ENCODE measurements at regions not wholly inside any gene's neighbourhood (a gene's known extent, or its start where the extent isn't known, plus 50 kb on each side); places are given as distances from the start of the nearest gene placed in this dataset.

GRCh38 chr5:166073901-166074581 lies 2217.4 kb upstream of the WWC1 start:
- TF ChIP-seq GABPA (IDR thresholded peaks at IDR 0.05 in 1 of 2, conservative IDR thresholded peaks at IDR 0.05 in 1 of 2) (no peak), YY1 (IDR thresholded peaks at IDR 0.05) (no peak), ATF3 (IDR thresholded peaks at IDR 0.05) (no peak), FOXA2 (IDR thresholded peaks at IDR 0.05) (no peak), REST (IDR thresholded peaks at IDR 0.05) (no peak), SP1 (IDR thresholded peaks at IDR 0.05) (no peak), MAX (IDR thresholded peaks at IDR 0.05) (no peak), HNF4A (conservative IDR thresholded peaks at IDR 0.05) (no peak), NR2F2 (IDR thresholded peaks at IDR 0.05) (no peak), CTCF (IDR thresholded peaks at IDR 0.05; ENCODE audit: low read depth, low read length, missing input control) (no peak), JUND (IDR thresholded peaks at IDR 0.05) (no peak), FOXA1 (IDR thresholded peaks at IDR 0.05) (no peak), EGR1 (IDR thresholded peaks at IDR 0.05; ENCODE audit: low read depth in 2 of 2) (no peak), TAF1 (conservative IDR thresholded peaks at IDR 0.05) (no peak), HNF4G (IDR thresholded peaks at IDR 0.05) (no peak), RAD21 (IDR thresholded peaks at IDR 0.05) (no peak), RXRA (IDR thresholded peaks at IDR 0.05) (no peak), ZBTB33 (IDR thresholded peaks at IDR 0.05) (no peak)
- 36% methylated on average over 6 of the region's 6 CpGs for WGBS
- DNase-seq (ENCODE audit: low spot score) = no peak
- H3K27me3 ChIP-seq (ENCODE audit: control insufficient read depth in 4 of 4, insufficient read depth in 4 of 4, low read length in 3 of 4) = no peaks in the 10 kb centered on the region
- no peak overlapping the region for H3K9ac ChIP-seq (ENCODE audit: low read depth in 1 of 2, low read length in 2 of 2)
- no peaks in the 10 kb centered on the region for H3K4me1 ChIP-seq (ENCODE audit: control insufficient read depth in 4 of 4, insufficient read depth in 4 of 4, low read length in 3 of 4)
- H3K4me3 ChIP-seq (ENCODE audit: low read depth in 1 of 3, low read length in 3 of 3) = no peak overlapping the region
- H3K9me3 ChIP-seq (ENCODE audit: control insufficient read depth in 4 of 4, low read length in 3 of 4) = no peaks in the 10 kb centered on the region
- no peak overlapping the region for H3K27ac ChIP-seq (ENCODE audit: low read depth in 1 of 2, low read length in 2 of 2)
- H3K36me3 ChIP-seq (ENCODE audit: control insufficient read depth in 4 of 4, insufficient read depth in 3 of 4, low read depth in 1 of 4, low read length in 3 of 4) = no peaks in the 10 kb centered on the region

Measured in liver (tissue), 8 donors.